ENCODE measurements at regions not wholly inside any gene's neighbourhood (a gene's known extent, or its start where the extent isn't known, plus 50 kb on each side); places are given as distances from the start of the nearest gene placed in this dataset.

DNA sequence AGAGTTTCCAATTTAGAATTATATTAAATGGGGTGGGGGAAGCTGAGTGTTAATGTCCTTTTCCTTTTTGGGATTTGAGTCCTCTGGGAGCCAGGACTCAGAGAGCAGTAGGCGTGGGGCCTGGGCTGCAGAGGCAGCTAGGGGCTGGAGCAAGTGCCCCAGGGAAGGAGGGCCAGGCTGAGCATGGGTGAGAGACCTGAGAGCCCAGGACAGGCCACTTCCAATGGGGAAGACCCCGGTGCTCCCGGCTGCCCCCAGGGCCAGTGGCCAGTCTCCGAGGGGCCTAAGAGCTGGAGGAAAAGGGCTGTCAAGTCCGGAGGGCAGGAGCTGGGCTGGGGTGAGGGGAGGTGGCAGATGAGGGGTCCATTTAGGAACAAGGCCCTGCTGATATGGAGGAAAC lies 371.5 kb downstream of the ZNF536 start:
- H3K27ac ChIP-seq = no peak overlapping the region

GRCh38 chr19:30743011-30743410 lies 370.8 kb downstream of the ZNF536 start:
- peaks cover 11 to 24% of the 10 kb centered on the region in 2 donors for H3K4me1 ChIP-seq (replicated peaks in 1 of 2)
- peak; percentile 16 to 92 (median 74) for ATAC-seq (replicated peaks in 6 of 8)
- H3K4me3 ChIP-seq = no peak overlapping the region
- in situ Hi-C loops (cut with MboI; ENCODE audit: low pct_unique_long_range_greater_than_20kb in 2 of 9, low sequenced_read_pairs in 9 of 9, unreplicated experiment in 9 of 9) = no loop called here
- WGBS, 10 experiments = 0 to 82% (median 60%) methylated on average over 1 to 6 of the region's 10 CpGs; no CpG with 5 or more reads in 1 of the 10 experiments
- no peak overlapping the region for H3K27ac ChIP-seq

More for the DNA sequence above, 371.5 kb downstream of the ZNF536 start:
- H3K4me1 ChIP-seq (replicated peaks in 1 of 2) = peaks cover 11 to 24% of the 10 kb centered on the region in 2 donors
- 0 to 100% (median 8%) methylated on average over 1 to 2 of the region's 5 CpGs; no CpG with 5 or more reads in 7 of the 10 experiments for WGBS, 10 experiments
- H3K4me3 ChIP-seq = no peak overlapping the region
- in situ Hi-C loops (cut with MboI; ENCODE audit: low pct_unique_long_range_greater_than_20kb in 2 of 9, low sequenced_read_pairs in 9 of 9, unreplicated experiment in 9 of 9) = no loop called here
- ATAC-seq (replicated peaks in 6 of 8) = no peak

DNA sequence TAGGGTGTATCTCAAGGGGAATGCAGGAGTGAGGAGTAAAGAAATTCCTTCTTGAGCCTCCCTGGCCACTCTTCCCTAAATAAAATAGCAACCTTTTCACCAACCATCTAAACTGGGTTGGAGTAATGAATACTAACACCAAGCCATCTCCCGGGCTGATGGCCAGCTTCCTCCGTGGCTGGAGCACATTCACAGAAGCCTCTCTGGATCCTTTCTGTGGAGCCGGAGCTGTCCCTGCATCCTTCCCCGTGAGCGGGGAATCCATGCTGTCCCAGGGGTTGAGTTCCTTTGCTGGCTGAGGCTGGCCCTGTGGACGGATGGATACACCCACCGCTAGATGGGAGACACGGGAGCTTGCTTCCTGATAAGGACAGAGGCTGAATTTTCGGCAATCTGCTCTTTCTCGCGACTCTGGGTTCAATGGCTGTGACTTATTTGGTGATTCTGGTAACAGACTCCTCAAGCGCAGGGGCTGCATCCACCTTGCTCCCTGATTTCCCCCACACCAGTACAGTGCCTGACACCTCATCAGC lies 370.3 kb downstream of the ZNF536 start:
- in situ Hi-C loops (cut with MboI; ENCODE audit: low pct_unique_long_range_greater_than_20kb in 2 of 9, low sequenced_read_pairs in 9 of 9, unreplicated experiment in 9 of 9) = no loop called here
- H3K4me1 ChIP-seq (replicated peaks in 1 of 2) = peaks cover 11 to 24% of the 10 kb centered on the region in 2 donors
- no peak overlapping the region for H3K27ac ChIP-seq
- H3K4me3 ChIP-seq = no peak overlapping the region
- 25 to 100% (median 81%) methylated on average over 1 to 9 of the region's 12 CpGs; no CpG with 5 or more reads in 1 of the 10 experiments for WGBS, 10 experiments
- ATAC-seq (replicated peaks in 6 of 8) = peak in 6 of 8 experiments; percentile 14 to 56 (median 28)

DNA sequence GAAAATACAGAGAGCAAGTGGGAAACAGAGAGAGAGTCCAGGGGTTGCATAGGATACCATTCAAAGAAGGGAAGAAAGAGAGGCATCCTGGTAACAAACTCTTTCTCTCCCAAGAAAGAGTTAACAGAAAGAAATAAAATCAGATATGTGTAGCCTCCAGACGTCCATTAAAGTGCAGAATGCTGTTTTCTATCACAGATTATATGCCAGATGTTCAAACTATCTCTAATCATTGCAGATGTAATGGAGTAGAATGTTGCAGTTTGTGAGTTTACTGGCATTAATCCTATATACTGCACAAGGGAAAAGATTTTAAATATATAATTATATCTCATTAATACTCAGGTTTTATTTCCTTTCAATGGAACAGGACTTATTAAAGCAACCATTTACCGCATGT lies 369.4 kb downstream of the ZNF536 start:
- no peak for ATAC-seq (replicated peaks in 6 of 8)
- WGBS, 10 experiments = 19 to 71% (median 57%) methylated on average over 1 to 2 of the region's 2 CpGs; no CpG with 5 or more reads in 4 of the 10 experiments
- Histone ChIP-seq H3K4me1 (replicated peaks in 1 of 2) (peaks cover 11 to 24% of the 10 kb centered on the region in 2 donors), H3K27ac (no peak overlapping the region), H3K4me3 (no peak overlapping the region)
- in situ Hi-C loops (cut with MboI; ENCODE audit: low pct_unique_long_range_greater_than_20kb in 2 of 9, low sequenced_read_pairs in 9 of 9, unreplicated experiment in 9 of 9) = no loop called here

- no peak for ATAC-seq (replicated peaks in 6 of 8)
- Histone ChIP-seq H3K4me1 (replicated peaks in 1 of 2) (peaks cover 22 to 31% of the 10 kb centered on the region in 2 donors), H3K27ac (no peak overlapping the region), H3K4me3 (no peak overlapping the region)
- in situ Hi-C loops (cut with MboI; ENCODE audit: low pct_unique_long_range_greater_than_20kb in 2 of 9, low sequenced_read_pairs in 9 of 9, unreplicated experiment in 9 of 9) = no loop called here
- WGBS, 10 experiments = 0 to 100% (median 80%) methylated on average over 1 to 2 of the region's 5 CpGs; no CpG with 5 or more reads in 4 of the 10 experiments
Observed at GRCh38 chr19:30739394-30739793, 367.2 kb downstream of the ZNF536 start.

DNA sequence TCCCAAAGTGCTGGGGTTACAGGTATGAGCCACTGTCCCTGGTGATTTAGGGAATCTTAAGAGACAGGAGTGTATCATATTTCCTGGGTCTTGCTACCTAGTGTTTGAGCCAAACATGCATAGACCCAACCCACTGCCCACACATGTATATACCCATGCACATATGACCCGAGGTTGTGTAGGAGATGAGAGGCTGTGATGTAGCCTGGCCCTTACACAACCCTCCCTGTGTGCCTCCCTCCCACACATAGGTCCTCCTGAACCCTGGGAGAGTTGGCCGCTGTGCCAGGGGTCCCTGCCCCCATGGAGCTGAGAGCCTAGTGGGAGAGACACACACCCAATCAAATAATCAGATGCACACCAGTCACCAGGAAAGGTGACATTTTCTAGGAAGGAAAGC lies 365.9 kb downstream of the ZNF536 start:
- in situ Hi-C loops (cut with MboI; ENCODE audit: low pct_unique_long_range_greater_than_20kb in 2 of 9, low sequenced_read_pairs in 9 of 9, unreplicated experiment in 9 of 9) = no loop called here
- WGBS, 10 experiments = 42 to 78% (median 49%) methylated on average over 1 to 2 of the region's 2 CpGs; no CpG with 5 or more reads in 7 of the 10 experiments

GRCh38 chr19:30734669-30735068 lies 362.5 kb downstream of the ZNF536 start:
- peak in 3 of 8 experiments; percentile 11 to 15 (median 14) for ATAC-seq (replicated peaks in 6 of 8)
- in situ Hi-C loops (cut with MboI; ENCODE audit: low pct_unique_long_range_greater_than_20kb in 2 of 9, low sequenced_read_pairs in 9 of 9, unreplicated experiment in 9 of 9) = no loop called here
- peaks cover 23 to 24% of the 10 kb centered on the region in 2 donors for H3K4me1 ChIP-seq (replicated peaks in 1 of 2)
- 33 to 81% (median 52%) methylated on average over 1 to 6 of the region's 6 CpGs; no CpG with 5 or more reads in 3 of the 10 experiments for whole genome bisulfite sequencing, 10 experiments
- H3K4me3 ChIP-seq = no peak overlapping the region
- H3K27ac ChIP-seq = no peak overlapping the region

More for the DNA sequence above, 365.9 kb downstream of the ZNF536 start:
- Histone ChIP-seq H3K4me3 (no peak overlapping the region), H3K4me1 (replicated peaks in 1 of 2) (peaks cover 24 to 34% of the 10 kb centered on the region in 2 donors), H3K27ac (no peak overlapping the region)
- ATAC-seq (replicated peaks in 6 of 8) = no peak

DNA sequence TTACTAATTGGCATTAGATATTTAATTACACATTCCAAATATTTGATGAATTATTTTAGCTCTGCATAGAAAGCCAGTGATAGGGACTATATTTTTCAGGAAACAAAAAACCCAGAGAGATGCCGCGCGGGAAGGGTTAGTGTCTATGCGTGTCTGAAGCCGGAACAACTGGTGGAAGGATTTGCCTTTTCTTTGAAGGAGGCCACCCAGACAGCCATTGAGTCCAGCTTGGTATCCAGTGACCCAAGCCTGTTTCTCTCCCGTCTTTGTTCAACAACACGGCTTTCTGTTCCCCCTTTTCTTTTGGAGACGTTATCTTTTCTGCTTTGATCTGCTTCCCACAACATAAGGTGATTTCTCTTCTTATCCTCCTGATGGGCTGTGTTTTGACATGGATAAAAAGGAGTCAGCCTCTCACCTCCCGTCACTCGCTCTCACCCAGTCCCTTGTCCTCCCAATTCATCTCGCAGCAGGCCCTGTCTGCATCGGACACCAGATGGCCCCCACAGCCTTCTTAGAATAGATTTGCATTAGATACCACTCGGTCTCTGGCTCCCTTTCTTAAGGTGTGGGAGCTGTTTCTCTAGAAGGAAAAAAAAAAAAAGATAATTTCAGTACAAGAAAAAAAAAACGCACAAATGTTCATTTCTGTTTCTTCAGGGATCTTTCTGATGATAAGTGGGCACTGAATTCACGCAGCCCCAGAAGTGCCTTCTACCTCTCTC lies 361.8 kb downstream of the ZNF536 start:
- Histone ChIP-seq H3K27ac (no peak overlapping the region), H3K4me3 (no peak overlapping the region), H3K4me1 (replicated peaks in 1 of 2) (peaks cover 24 to 28% of the 10 kb centered on the region in 2 donors)
- in situ Hi-C loops (cut with MboI; ENCODE audit: low pct_unique_long_range_greater_than_20kb in 2 of 9, low sequenced_read_pairs in 9 of 9, unreplicated experiment in 9 of 9) = no loop called here
- peak in 7 of 8 experiments; percentile 40 to 97 (median 92) for ATAC-seq (replicated peaks in 6 of 8)
- 18 to 78% (median 50%) methylated on average over 2 to 13 of the region's 15 CpGs for WGBS, 10 experiments

DNA sequence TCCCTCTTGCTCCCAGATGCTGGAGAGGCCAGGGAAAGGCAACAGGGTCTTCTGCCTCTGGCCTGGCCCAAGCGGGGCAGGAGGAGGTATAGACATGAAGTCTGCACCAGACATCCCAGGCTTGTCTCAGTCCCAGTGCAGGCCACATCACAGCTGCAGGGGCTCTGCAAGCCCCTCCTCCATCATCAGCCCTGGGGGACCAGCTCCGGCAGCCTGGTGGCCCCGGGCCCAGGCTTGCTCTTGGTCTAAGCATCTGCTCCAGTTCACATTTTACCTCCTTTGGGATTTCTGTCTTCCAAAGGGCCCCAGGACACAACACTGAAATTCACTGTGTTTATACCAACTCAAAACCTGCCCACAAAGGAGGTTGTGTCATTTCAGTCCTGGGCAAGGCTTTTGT lies 359.4 kb downstream of the ZNF536 start:
- Histone ChIP-seq H3K4me3 (no peak overlapping the region), H3K27ac (no peak overlapping the region), H3K4me1 (replicated peaks in 1 of 2) (peaks cover 24 to 28% of the 10 kb centered on the region in 2 donors)
- 43 to 86% methylated on average over 1 to 3 of the region's 3 CpGs; no CpG with 5 or more reads in 8 of the 10 experiments for WGBS, 10 experiments
- in situ Hi-C loops (cut with MboI; ENCODE audit: low pct_unique_long_range_greater_than_20kb in 2 of 9, low sequenced_read_pairs in 9 of 9, unreplicated experiment in 9 of 9) = no loop called here
- no peak for ATAC-seq (replicated peaks in 6 of 8)

- Histone ChIP-seq H3K27ac (no peak overlapping the region), H3K4me1 (replicated peaks in 1 of 2) (peaks cover 17 to 18% of the 10 kb centered on the region in 2 donors), H3K4me3 (no peak overlapping the region)
- 10 to 100% (median 83%) methylated on average over 1 to 4 of the region's 6 CpGs; no CpG with 5 or more reads in 1 of the 10 experiments for WGBS, 10 experiments
- in situ Hi-C loops (cut with MboI; ENCODE audit: low pct_unique_long_range_greater_than_20kb in 2 of 9, low sequenced_read_pairs in 9 of 9, unreplicated experiment in 9 of 9) = no loop called here
- peak in 1 of 8 experiments; percentile 18 for ATAC-seq (replicated peaks in 6 of 8)
Observed at GRCh38 chr19:30729451-30729850, 357.3 kb downstream of the ZNF536 start.

DNA sequence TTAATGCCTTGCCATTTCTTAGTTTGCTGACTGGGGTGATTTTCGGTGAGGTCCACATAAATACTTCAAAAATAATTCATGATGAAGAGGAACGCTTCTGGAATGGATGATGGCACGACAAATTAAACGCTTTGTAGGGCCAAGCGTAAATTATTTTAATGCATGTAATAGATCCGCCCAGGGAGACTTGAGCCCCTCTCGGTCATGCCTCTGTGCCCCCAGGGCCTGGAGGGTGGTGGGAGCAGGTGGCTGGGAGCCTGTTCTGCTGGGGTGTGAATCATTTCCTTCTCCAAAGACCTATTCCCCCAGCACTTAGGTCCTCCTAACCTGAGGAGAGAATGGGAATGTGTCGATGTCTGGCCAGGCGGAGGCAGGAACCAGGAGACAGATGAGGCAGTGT lies 350.6 kb downstream of the ZNF536 start:
- Histone ChIP-seq H3K4me1 (replicated peaks in 1 of 2) (peaks cover 27 to 30% of the 10 kb centered on the region in 2 donors), H3K4me3 (no peak overlapping the region), H3K27ac (no peak overlapping the region)
- ATAC-seq (replicated peaks in 6 of 8) = peak in 4 of 8 experiments; percentile 13 to 68 (median 25)
- 20 to 83% (median 47%) methylated on average over 1 to 6 of the region's 9 CpGs; no CpG with 5 or more reads in 3 of the 10 experiments for WGBS, 10 experiments
- in situ Hi-C loops (cut with MboI; ENCODE audit: low pct_unique_long_range_greater_than_20kb in 2 of 9, low sequenced_read_pairs in 9 of 9, unreplicated experiment in 9 of 9) = loop anchor here in 1 of 9 experiments (25.0 kb wide), 1 partner anchor 1515 kb away; no protein-coding TSS in a partner anchor

GRCh38 chr19:30722186-30722585 lies 350.0 kb downstream of the ZNF536 start:
- WGBS, 10 experiments = 80 to 100% (median 90%) methylated on average over 1 to 6 of the region's 8 CpGs; no CpG with 5 or more reads in 3 of the 10 experiments
- no peak overlapping the region for H3K27ac ChIP-seq
- H3K4me3 ChIP-seq = no peak overlapping the region
- ATAC-seq (replicated peaks in 6 of 8) = no peak
- H3K4me1 ChIP-seq (replicated peaks in 1 of 2) = peaks cover 27 to 30% of the 10 kb centered on the region in 2 donors
- in situ Hi-C loops (cut with MboI; ENCODE audit: low pct_unique_long_range_greater_than_20kb in 2 of 9, low sequenced_read_pairs in 9 of 9, unreplicated experiment in 9 of 9) = loop anchor here in 1 of 9 experiments (25.0 kb wide), 1 partner anchor 1515 kb away; no protein-coding TSS in a partner anchor

DNA sequence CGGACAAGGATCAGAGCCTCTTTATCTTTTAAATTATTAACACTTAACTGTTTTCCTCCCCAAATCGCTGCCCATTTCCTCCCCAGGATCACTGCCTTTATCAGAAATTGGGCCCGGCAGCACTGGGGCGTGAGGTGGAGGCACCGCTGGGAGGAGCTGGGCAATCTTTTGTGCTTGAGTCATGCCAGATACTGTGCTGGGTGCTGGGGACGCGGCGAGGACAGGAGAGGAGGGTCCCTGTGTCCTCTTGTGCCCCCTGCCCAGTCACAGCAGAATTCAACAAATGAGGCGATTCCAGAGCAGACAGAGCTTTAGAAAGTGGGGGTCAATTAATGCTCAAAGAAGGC lies 347.8 kb downstream of the ZNF536 start:
- in situ Hi-C loops (cut with MboI; ENCODE audit: low pct_unique_long_range_greater_than_20kb in 2 of 9, low sequenced_read_pairs in 9 of 9, unreplicated experiment in 9 of 9) = loop anchor here in 1 of 9 experiments (25.0 kb wide), 1 partner anchor 1517 kb away; no protein-coding TSS in a partner anchor
- peak; percentile 31 to 59 (median 50) for ATAC-seq (replicated peaks in 6 of 8)
- 14 to 81% (median 56%) methylated on average over 1 to 4 of the region's 9 CpGs; no CpG with 5 or more reads in 5 of the 10 experiments for WGBS, 10 experiments
- Histone ChIP-seq H3K4me1 (replicated peaks in 1 of 2) (peaks cover 27 to 30% of the 10 kb centered on the region in 2 donors), H3K4me3 (peak overlapping the region in 3 of 5 donors; percentile 1 to 27 (median 21)), H3K27ac (peak overlapping the region in 1 of 2 donors; percentile 28)

All from motor neuron (in vitro differentiated cells).